ENCODE measurements at regions not wholly inside any gene's neighbourhood (a gene's known extent, or its start where the extent isn't known, plus 50 kb on each side); places are given as distances from the start of the nearest gene placed in this dataset.

GRCh38 chr1:29974316-29974724 is 738.0 kb downstream of the PTPRU start:
- Histone ChIP-seq H3K27me3 (ENCODE audit: insufficient read depth, low read length) (peaks cover 43% of the 10 kb centered on the region; the same call in 1 of the 2 replicates), H3K4me3 (replicated peaks in 1 of 2; ENCODE audit: low read depth in 1 of 2, low read length in 2 of 2) (no peak overlapping the region), H3K9me3 (ENCODE audit: control insufficient read depth in 1 of 2, insufficient read depth in 1 of 2, low read depth in 1 of 2, low read length in 2 of 2) (no peaks in the 10 kb centered on the region), H3K4me1 (ENCODE audit: control insufficient read depth in 1 of 2, insufficient read depth in 2 of 2, low read length in 2 of 2) (peaks cover 0 to 18% of the 10 kb centered on the region in 2 experiments; a peak in 3 of 4 replicates), H3K9me2 (ENCODE audit: insufficient read depth) (no peaks in the 10 kb centered on the region), H3K79me2 (ENCODE audit: insufficient read depth, low read length) (no peaks in the 10 kb centered on the region), H4K20me1 (ENCODE audit: insufficient read depth) (no peaks in the 10 kb centered on the region), H3K36me3 (ENCODE audit: control insufficient read depth in 1 of 2, insufficient read depth in 2 of 2, low read length in 2 of 2) (no peaks in the 10 kb centered on the region), H3K27ac (ENCODE audit: low read depth, low read length) (no peak overlapping the region), H3K4me2 (ENCODE audit: low read length) (peak overlapping the region; percentile 25), H2AFZ (ENCODE audit: low read depth, low read length, poor library complexity, severe bottlenecking) (no peak overlapping the region), H3K9ac (ENCODE audit: low read length) (no peak overlapping the region)
- TF ChIP-seq CEBPB (IDR thresholded peaks at IDR 0.05; ENCODE audit: low read depth) (no peak), MAX (IDR thresholded peaks at IDR 0.05) (no peak), ZFX (IDR thresholded peaks at IDR 0.05) (no peak), RAD21 (IDR thresholded peaks at IDR 0.05; ENCODE audit: low read depth) (no peak), EZH2 (IDR thresholded peaks at IDR 0.05) (no peak), POLR2A (IDR thresholded peaks at IDR 0.05; ENCODE audit: borderline replicate concordance, extremely low read depth, insufficient read depth, insufficient read length) (no peak), ZNF274 (IDR thresholded peaks at IDR 0.05; ENCODE audit: low read depth, low read length) (no peak), ELF1 (IDR thresholded peaks at IDR 0.05; ENCODE audit: borderline replicate concordance, low read depth) (no peak), ATF3 (IDR thresholded peaks at IDR 0.05) (no peak), ZBTB33 (IDR thresholded peaks at IDR 0.05; ENCODE audit: extremely low read depth, insufficient replicate concordance, low read length) (no peak), CBX3 (IDR thresholded peaks at IDR 0.05; ENCODE audit: low read depth) (no peak), YY1 (IDR thresholded peaks at IDR 0.05; ENCODE audit: extremely low read depth, insufficient replicate concordance, low read depth, low read length) (no peak), POLR2AphosphoS5 (IDR thresholded peaks at IDR 0.05; ENCODE audit: low read depth, low read length) (no peak), REST (IDR thresholded peaks at IDR 0.05; ENCODE audit: low read depth) (no peak), JUND (IDR thresholded peaks at IDR 0.05) (no peak), FOSL1 (IDR thresholded peaks at IDR 0.05; ENCODE audit: low read depth) (no peak), TCF7L2 (IDR thresholded peaks at IDR 0.05; ENCODE audit: borderline replicate concordance, extremely low read depth, insufficient read depth, insufficient read length) (no peak)
- ATAC-seq (peak; percentile 73; the same call in 1 of the 2 replicates), DNase-seq (ENCODE audit: low read depth, low spot score) (peak; percentile 16)
- no TSS peak for BruUV-seq (replicated peaks)
- intact Hi-C loops (cut with micrococcal nuclease) = no loop called here
- RAD21 ChIA-PET (ENCODE audit: low non-redundant PET in 1 of 2, low total read pairs in 2 of 2, uncharacterized antibody in 2 of 2, unreplicated experiment in 2 of 2) = no interaction called here
- POLR2A ChIA-PET = no interaction called here
- CTCF ChIA-PET = no interaction called here

All from HCT116 (cell line).